ENCODE measurements at regions not wholly inside any gene's neighbourhood (a gene's known extent, or its start where the extent isn't known, plus 50 kb on each side); places are given as distances from the start of the nearest gene placed in this dataset.
A peak's percentile ranks its signal among the peaks of the same experiment; 100 is the strongest.
"Not testable (repeated sequence)": the region's sequence is repeated elsewhere in the genome, so short reads cannot be mapped to it uniquely, and the experiment has no call there.

- Histone ChIP-seq H3K9me3 (no peaks in the 10 kb centered on the region), H3K27ac (no peak overlapping the region), H3K4me1 (no peaks in the 10 kb centered on the region), H3K27me3 (no peaks in the 10 kb centered on the region), H3K36me3 (no peaks in the 10 kb centered on the region), H3K4me3 (no peak overlapping the region)
- DNase-seq: no peak
- TF ChIP-seq CTCF (IDR thresholded peaks at IDR 0.05) (no peak), POLR2AphosphoS5 (IDR thresholded peaks at IDR 0.05) (no peak), POLR2A (IDR thresholded peaks at IDR 0.05) (no peak)
- intact Hi-C loops (cut with DNase I; ENCODE audit: low total_unique reads): no loop called here
- 54 to 69% (median 64%) methylated on average over 2 of the region's 2 CpGs for WGBS, 5 donors
These were observed 470.8 kb upstream of the ZNF337 start for GRCh38 chr20:26167499-26167898.

GRCh38 chr20:26163890-26164289 lies 467.2 kb upstream of the ZNF337 start:
- WGBS, 5 donors: 63 to 78% (median 72%) methylated on average over 2 of the region's 2 CpGs
- intact Hi-C loops (cut with DNase I; ENCODE audit: low total_unique reads): no loop called here

GRCh38 chr20:26163151-26163550 lies 466.5 kb upstream of the ZNF337 start:
- 70 to 84% (median 80%) methylated on average over 5 of the region's 5 CpGs for WGBS, 5 donors
- H3K4me1 ChIP-seq; H3K4me3 ChIP-seq; DNase-seq; H3K27ac ChIP-seq; H3K36me3 ChIP-seq; H3K9me3 ChIP-seq; H3K27me3 ChIP-seq; intact Hi-C loops (cut with DNase I; ENCODE audit: low total_unique reads): not testable (repeated sequence)

More at GRCh38 chr20:26163890-26164289, 467.2 kb upstream of the ZNF337 start:
- TF ChIP-seq CTCF (IDR thresholded peaks at IDR 0.05) (no peak), EP300 (IDR thresholded peaks at IDR 0.05) (no peak), POLR2AphosphoS5 (IDR thresholded peaks at IDR 0.05) (no peak), POLR2A (IDR thresholded peaks at IDR 0.05) (no peak)
- no peaks in the 10 kb centered on the region for H3K9me3 ChIP-seq
- H3K27ac ChIP-seq: no peak overlapping the region
- peak in 1 of 2 donors; percentile 1 for DNase-seq
- no peaks in the 10 kb centered on the region for H3K27me3 ChIP-seq
- H3K36me3 ChIP-seq: no peaks in the 10 kb centered on the region
- H3K4me3 ChIP-seq: no peak overlapping the region
- no peaks in the 10 kb centered on the region for H3K4me1 ChIP-seq

- DNase-seq; H3K27me3 ChIP-seq; H3K27ac ChIP-seq; H3K36me3 ChIP-seq; H3K9me3 ChIP-seq; H3K4me1 ChIP-seq; intact Hi-C loops (cut with DNase I; ENCODE audit: low total_unique reads); H3K4me3 ChIP-seq: not testable (repeated sequence)
- 79 to 89% (median 81%) methylated on average over 3 of the region's 3 CpGs for WGBS, 5 donors
These were observed 465.1 kb upstream of the ZNF337 start for GRCh38 chr20:26161741-26162140.

GRCh38 chr20:26160916-26161315 lies 464.3 kb upstream of the ZNF337 start:
- H3K27ac ChIP-seq; H3K4me3 ChIP-seq; intact Hi-C loops (cut with DNase I; ENCODE audit: low total_unique reads); H3K27me3 ChIP-seq; H3K36me3 ChIP-seq; H3K4me1 ChIP-seq; DNase-seq; H3K9me3 ChIP-seq: not testable (repeated sequence)
- 5 to 12% (median 10%) methylated on average over 2 of the region's 2 CpGs for WGBS, 5 donors

GRCh38 chr20:26154224-26154623 lies 457.6 kb upstream of the ZNF337 start:
- Histone ChIP-seq H3K9me3 (no peaks in the 10 kb centered on the region), H3K36me3 (no peaks in the 10 kb centered on the region), H3K27me3 (no peaks in the 10 kb centered on the region), H3K27ac (no peak overlapping the region), H3K4me3 (no peak overlapping the region), H3K4me1 (no peaks in the 10 kb centered on the region)
- no peak for DNase-seq
- intact Hi-C loops (cut with DNase I; ENCODE audit: low total_unique reads): no loop called here
- TF ChIP-seq POLR2A (IDR thresholded peaks at IDR 0.05): no peak
- TF ChIP-seq CTCF (IDR thresholded peaks at IDR 0.05): no peak
- no peak for TF ChIP-seq EP300 (IDR thresholded peaks at IDR 0.05)
- TF ChIP-seq POLR2AphosphoS5 (IDR thresholded peaks at IDR 0.05): no peak
- WGBS, 5 donors: 70 to 74% (median 72%) methylated on average over 3 of the region's 3 CpGs

Measured in stomach (tissue), 8 donors.